K562 (cell line): ENCODE measurements at regions not wholly inside any gene's neighbourhood (a gene's known extent, or its start where the extent isn't known, plus 50 kb on each side); places are given as distances from the start of the nearest gene placed in this dataset.

Experiments used
- ATAC-seq: fragments of 200-7000 bp; cut with Tn5 transposase; 3 replicates; pipeline ENCODE4 v1.9.1; 2020; ENCODE audit warnings: moderate library complexity
- BruUV-seq: library from RNA; stranded (reverse); fragments of 400-500 nt; replicated peaks from 2 replicates; lab custom pipeline; 2021; lab: Mats Ljungman, UMichigan
- CTCF ChIA-PET: fragments of 300-600 bp; formaldehyde crosslinking; extraction: SDS; loops from one replicate; lab custom pipeline; 2021; ENCODE audit warnings: low intra/inter-chr PET ratio; lab: Yijun Ruan, JAX
- POLR2A ChIA-PET: fragments of 300-600, 350-650 bp; sonication (Branson Sonifier 250); formaldehyde crosslinking; extraction: SDS; loops from one replicate; lab custom pipeline; 2021; ENCODE audit warnings: antibody characterized with exemption, inconsistent platforms; lab: Yijun Ruan, JAX
- DNase-seq, 4 experiments: peaks; one replicate each; pipeline versions ENCODE4 v3.0.0 to v3.0.0-alpha.2; 2011 to 2018; ENCODE audit warnings: low spot score in 3 of 4, mixed read lengths in 3 of 4; ENCODE audit errors: extremely low read depth in 1 of 4
- FAIRE-seq: peaks from 2 replicates; lab custom pipeline; 2011; peaks lifted over from hg19 to GRCh38; lab: Jason Lieb, UNC
- H2AFZ ChIP-seq: 2 replicates; pipeline ENCODE4 v1.6.0; 2011; ENCODE audit warnings: low read depth, low read length, control low read depth, inconsistent platforms
- H3K27ac ChIP-seq: fragments of 200-600 bp; 3 replicates; pipeline ENCODE4 v1.8.0; 2011; ENCODE audit warnings: low read depth, mild to moderate bottlenecking, control low read depth, inconsistent platforms, low read length, moderate library complexity, mixed read lengths; ENCODE audit errors: extremely low read depth
- H3K27me3 ChIP-seq, 2 experiments: fragments of 300-600 bp in 1 of 2; 2 replicates in 1 of 2; 3 replicates in 1 of 2; pipeline versions ENCODE4 v1.6.0 to v1.8.0; 2011; ENCODE audit warnings: inconsistent platforms in 2 of 2, low read length in 2 of 2, mild to moderate bottlenecking in 1 of 2, mixed read lengths in 1 of 2, moderate library complexity in 1 of 2; ENCODE audit not compliant: control insufficient read depth in 2 of 2, insufficient read depth in 2 of 2
- H3K36me3 ChIP-seq: fragments of 300-600 bp; 3 replicates; pipeline ENCODE4 v1.8.0; 2011; ENCODE audit warnings: mild to moderate bottlenecking, low read length, inconsistent platforms; ENCODE audit not compliant: control insufficient read depth, insufficient read depth
- H3K4me1 ChIP-seq, 2 experiments: fragments of 200-600 bp in 1 of 2; replicated peaks in 1 of 2; 2 replicates in 1 of 2; 3 replicates in 1 of 2; pipeline versions ENCODE4 v1.5.1 to v1.8.0; 2011; ENCODE audit warnings: inconsistent platforms in 2 of 2, low read length in 2 of 2, mild to moderate bottlenecking in 1 of 2, mixed read lengths in 1 of 2, moderate library complexity in 1 of 2; ENCODE audit not compliant: control insufficient read depth in 2 of 2, insufficient read depth in 2 of 2
- H3K4me2 ChIP-seq: 2 replicates; pipeline ENCODE4 v1.6.1; 2011; ENCODE audit warnings: low read length, control low read depth, inconsistent platforms, mixed read lengths; ENCODE audit not compliant: insufficient read depth
- H3K4me3 ChIP-seq: fragments of 200-600 bp; sonication (generic), shearing (Covaris generic); 2 replicates; pipeline ENCODE4 v1.5.1; 2016; ENCODE audit warnings: control low read depth, inconsistent platforms
- H3K79me2 ChIP-seq: fragments of 200-600 bp; 3 replicates; pipeline ENCODE4 v1.8.0; 2011; ENCODE audit warnings: low read length, inconsistent platforms; ENCODE audit not compliant: control insufficient read depth, insufficient read depth
- H3K9ac ChIP-seq, 2 experiments: 2 replicates each; pipeline versions ENCODE4 v1.6.0 to v1.6.1; 2011; ENCODE audit warnings: low read depth in 2 of 2, low read length in 2 of 2, control low read depth in 1 of 2, inconsistent platforms in 1 of 2, mild to moderate bottlenecking in 1 of 2, mixed read lengths in 1 of 2; ENCODE audit not compliant: insufficient read depth in 1 of 2
- H3K9me1 ChIP-seq: one replicate; pipeline ENCODE4 v1.6.0; 2011; ENCODE audit warnings: inconsistent platforms, mild to moderate bottlenecking, low read length, moderate library complexity; ENCODE audit not compliant: control insufficient read depth, insufficient read depth
- H3K9me3 ChIP-seq: replicated peaks from 2 replicates; pipeline ENCODE4 v1.5.1; 2011; ENCODE audit warnings: low read depth, low read length, inconsistent platforms; ENCODE audit not compliant: control insufficient read depth, insufficient read depth
- H4K20me1 ChIP-seq: replicated peaks from 2 replicates; pipeline ENCODE4 v1.6.1; 2011; ENCODE audit warnings: low read length, inconsistent platforms, mixed read lengths; ENCODE audit not compliant: control insufficient read depth, insufficient read depth
- DNMT1 ChIP-seq: fragments of 450-650 bp; IDR thresholded peaks from 2 replicates; pipeline ENCODE4 v1.6.1; 2016; ENCODE audit warnings: antibody characterized with exemption, mild to moderate bottlenecking
- ELF4 ChIP-seq: fragments of 450-650 bp; formaldehyde crosslinking; IDR thresholded peaks from 2 replicates; pipeline ENCODE4 v1.4.0; 2022; ENCODE audit warnings: missing genetic modification characterization
- ILF3 ChIP-seq: fragments of 450-650 bp; IDR thresholded peaks from 2 replicates; pipeline ENCODE4 v1.6.1; 2018; ENCODE audit warnings: antibody characterized with exemption, mild to moderate bottlenecking, moderate library complexity, borderline replicate concordance
- MECOM ChIP-seq: fragments of 250-450 bp; sonication (Bioruptor Pico); IDR thresholded peaks from 2 replicates; pipeline ENCODE4 v1.8.0; 2022; ENCODE audit warnings: inconsistent platforms
- NR1H2 ChIP-seq: sonication (generic); formaldehyde crosslinking; IDR thresholded peaks from 2 replicates; pipeline ENCODE4 v1.4.0; 2020; ENCODE audit warnings: mild to moderate bottlenecking, missing genetic modification reagents
- SMAD4 ChIP-seq: fragments of 250-450 bp; sonication (Bioruptor Pico); conservative IDR thresholded peaks from 2 replicates; pipeline ENCODE4 v1.8.0; 2021; ENCODE audit warnings: inconsistent platforms, mild to moderate bottlenecking, moderate library complexity
- ZFX ChIP-seq: sonication (generic); formaldehyde crosslinking; IDR thresholded peaks from 2 replicates; pipeline ENCODE4 v1.8.0; 2022; ENCODE audit warnings: mild to moderate bottlenecking, missing genetic modification reagents, moderate library complexity
- ZNF436 ChIP-seq: fragments of 250-450, 450-650 bp; sonication (Bioruptor Pico); formaldehyde crosslinking; IDR thresholded peaks from 2 replicates; pipeline ENCODE4 v1.7.0; 2020; ENCODE audit warnings: mild to moderate bottlenecking
- WGBS: fragments of 100-300 bp; shearing (Covaris generic); methylation state at CpG from one replicate; pipeline ENCODE4 v1.1.6; 2016; ENCODE audit warnings: low coverage, mixed read lengths; ENCODE audit not compliant: insufficient coverage; ENCODE audit errors: missing lambda C conversion rate; 5-methylcytosine and 5-hydroxymethylcytosine counted together
- in situ Hi-C: fragments of 300-500 bp; cut with MboI; formaldehyde crosslinking; loops from 4 replicates; pipeline ENCODE4 v1.15.0; 2018; ENCODE audit warnings: inconsistent platforms, mixed read lengths
- intact Hi-C: fragments of 100-400 bp; cut with micrococcal nuclease; formaldehyde crosslinking; loops from 2 replicates; pipeline ENCODE4 v1.14.2; 2022
- TF ChIP-seq, protein P1 (sequence below): fragments of 450-650 bp; formaldehyde crosslinking; IDR thresholded peaks from 2 replicates; pipeline ENCODE4 v1.4.0; 2022; ENCODE audit warnings: missing genetic modification characterization
- TF ChIP-seq, protein P2 (sequence below), 2 experiments: IDR thresholded peaks in 1 of 2; conservative IDR thresholded peaks in 1 of 2; 2 replicates each; pipeline ENCODE4 v1.6.1; 2016; ENCODE audit warnings: low read depth in 2 of 2, mild to moderate bottlenecking in 1 of 2, missing compliant biosample characterization in 1 of 2, missing genetic modification characterization in 1 of 2, moderate library complexity in 1 of 2
- TF ChIP-seq, protein P3 (sequence below), 2 experiments: fragments of 450-650 bp; IDR thresholded peaks; 2 replicates each; pipeline ENCODE4 v1.6.1; 2016
- TF ChIP-seq, protein P4 (sequence below): fragments of 250-450 bp; sonication (Bioruptor Pico); IDR thresholded peaks from 2 replicates; pipeline ENCODE4 v1.5.0; 2021

DNA sequence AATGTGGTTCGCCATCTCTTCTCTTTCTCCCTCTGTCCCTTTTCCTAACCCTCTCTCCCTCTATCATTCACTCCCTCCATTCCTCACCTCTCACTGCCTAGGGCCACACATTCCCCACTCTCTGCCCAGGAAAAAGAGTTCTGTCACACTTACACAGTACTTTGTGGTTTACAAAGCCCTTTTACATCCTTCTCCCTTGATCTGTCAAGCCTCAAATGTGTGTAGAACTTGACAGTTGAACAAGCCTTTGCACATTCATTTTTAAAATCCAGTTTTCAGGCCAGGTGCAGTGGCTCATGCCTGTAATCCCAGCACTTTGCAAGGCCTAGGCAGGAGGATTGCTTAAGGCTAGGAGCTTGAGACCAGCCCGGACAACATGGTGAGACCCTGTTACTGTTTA, 156.3 kb downstream of the VSIG4 start:
- BruUV-seq: no TSS peak
- no peaks in the 10 kb centered on the region for H3K9me1 ChIP-seq
- intact Hi-C loops: no loop called here
- WGBS: 44% methylated on average over 1 of the region's 2 CpGs
- H3K4me1 ChIP-seq: peaks cover 0 to 12% of the 10 kb centered on the region in 2 experiments; a peak in 2 of 5 replicates
- ChIA-PET CTCF (no interaction called here), POLR2A (interaction anchor here (0.8 kb wide), 1 partner anchor 43 kb away, joined by 3 read pairs; no protein-coding TSS in a partner anchor)
- H3K79me2 ChIP-seq: no peaks in the 10 kb centered on the region
- H3K27me3 ChIP-seq: no peaks in the 10 kb centered on the region
- no peak overlapping the region for H2AFZ ChIP-seq
- H3K27ac ChIP-seq: no peak overlapping the region
- H3K4me3 ChIP-seq: no peak overlapping the region
- in situ Hi-C loops: no loop called here
- TF ChIP-seq ELF4 (CRISPR knock-in tag) (no peak), SMAD4 (CRISPR knock-in tag) (no peak), NR1H2 (CRISPR knock-in tag) (no peak), DNMT1 (no peak), ZNF436 (CRISPR knock-in tag) (no peak), ZFX (CRISPR knock-in tag) (no peak), ILF3 (no peak), MECOM (no peak)
- TF ChIP-seq, protein P1, sequence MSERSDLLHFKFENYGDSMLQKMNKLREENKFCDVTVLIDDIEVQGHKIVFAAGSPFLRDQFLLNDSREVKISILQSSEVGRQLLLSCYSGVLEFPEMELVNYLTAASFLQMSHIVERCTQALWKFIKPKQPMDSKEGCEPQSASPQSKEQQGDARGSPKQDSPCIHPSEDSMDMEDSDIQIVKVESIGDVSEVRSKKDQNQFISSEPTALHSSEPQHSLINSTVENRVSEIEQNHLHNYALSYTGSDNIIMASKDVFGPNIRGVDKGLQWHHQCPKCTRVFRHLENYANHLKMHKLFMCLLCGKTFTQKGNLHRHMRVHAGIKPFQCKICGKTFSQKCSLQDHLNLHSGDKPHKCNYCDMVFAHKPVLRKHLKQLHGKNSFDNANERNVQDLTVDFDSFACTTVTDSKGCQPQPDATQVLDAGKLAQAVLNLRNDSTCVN (CRISPR knock-in tag): no peak
- TF ChIP-seq, protein P2, sequence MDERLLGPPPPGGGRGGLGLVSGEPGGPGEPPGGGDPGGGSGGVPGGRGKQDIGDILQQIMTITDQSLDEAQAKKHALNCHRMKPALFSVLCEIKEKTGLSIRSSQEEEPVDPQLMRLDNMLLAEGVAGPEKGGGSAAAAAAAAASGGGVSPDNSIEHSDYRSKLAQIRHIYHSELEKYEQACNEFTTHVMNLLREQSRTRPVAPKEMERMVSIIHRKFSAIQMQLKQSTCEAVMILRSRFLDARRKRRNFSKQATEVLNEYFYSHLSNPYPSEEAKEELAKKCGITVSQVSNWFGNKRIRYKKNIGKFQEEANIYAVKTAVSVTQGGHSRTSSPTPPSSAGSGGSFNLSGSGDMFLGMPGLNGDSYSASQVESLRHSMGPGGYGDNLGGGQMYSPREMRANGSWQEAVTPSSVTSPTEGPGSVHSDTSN (CRISPR knock-in tag; IDR thresholded peaks at IDR 0.05; ENCODE audit: low read depth): no peak
- TF ChIP-seq, protein P2 (tag; conservative IDR thresholded peaks at IDR 0.05; ENCODE audit: low read depth): no peak
- TF ChIP-seq, protein P3, sequence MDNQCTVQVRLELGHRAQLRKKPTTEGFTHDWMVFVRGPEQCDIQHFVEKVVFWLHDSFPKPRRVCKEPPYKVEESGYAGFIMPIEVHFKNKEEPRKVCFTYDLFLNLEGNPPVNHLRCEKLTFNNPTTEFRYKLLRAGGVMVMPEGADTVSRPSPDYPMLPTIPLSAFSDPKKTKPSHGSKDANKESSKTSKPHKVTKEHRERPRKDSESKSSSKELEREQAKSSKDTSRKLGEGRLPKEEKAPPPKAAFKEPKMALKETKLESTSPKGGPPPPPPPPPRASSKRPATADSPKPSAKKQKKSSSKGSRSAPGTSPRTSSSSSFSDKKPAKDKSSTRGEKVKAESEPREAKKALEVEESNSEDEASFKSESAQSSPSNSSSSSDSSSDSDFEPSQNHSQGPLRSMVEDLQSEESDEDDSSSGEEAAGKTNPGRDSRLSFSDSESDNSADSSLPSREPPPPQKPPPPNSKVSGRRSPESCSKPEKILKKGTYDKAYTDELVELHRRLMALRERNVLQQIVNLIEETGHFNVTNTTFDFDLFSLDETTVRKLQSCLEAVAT (IDR thresholded peaks at IDR 0.05): no peak
- TF ChIP-seq, protein P4, sequence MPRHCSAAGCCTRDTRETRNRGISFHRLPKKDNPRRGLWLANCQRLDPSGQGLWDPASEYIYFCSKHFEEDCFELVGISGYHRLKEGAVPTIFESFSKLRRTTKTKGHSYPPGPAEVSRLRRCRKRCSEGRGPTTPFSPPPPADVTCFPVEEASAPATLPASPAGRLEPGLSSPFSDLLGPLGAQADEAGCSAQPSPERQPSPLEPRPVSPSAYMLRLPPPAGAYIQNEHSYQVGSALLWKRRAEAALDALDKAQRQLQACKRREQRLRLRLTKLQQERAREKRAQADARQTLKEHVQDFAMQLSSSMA (CRISPR knock-in tag): no peak
- TF ChIP-seq, all 486 proteins: peak for 0
- DNase-seq (no peak), ATAC-seq (no peak), FAIRE-seq (no peak)
- Histone ChIP-seq H3K9me3 (no peaks in the 10 kb centered on the region), H3K9ac (no peak overlapping the region), H3K36me3 (no peaks in the 10 kb centered on the region), H3K4me2 (no peak overlapping the region), H4K20me1 (no peaks in the 10 kb centered on the region)
